Tibial nerve (tissue), 4 donors: ENCODE measurements at regions not wholly inside any gene's neighbourhood (a gene's known extent, or its start where the extent isn't known, plus 50 kb on each side); places are given as distances from the start of the nearest gene placed in this dataset.

ENCODE experiments used
- DNase-seq, 2 donors: peaks; one replicate each; pipeline ENCODE4 v3.0.0-alpha.2; 2019; ENCODE audit warnings: low spot score in 2 of 2
- H3K27ac ChIP-seq, 4 donors: fragments of 200-600 bp; sonication (generic) in 3 of 4; one replicate each; pipeline ENCODE4 v1.5.1; 2017 to 2019; ENCODE audit warnings: mild to moderate bottlenecking in 1 of 4
- H3K27me3 ChIP-seq, 2 donors: fragments of 200-600 bp; sonication (generic) in 1 of 2; one replicate each; pipeline versions ENCODE4 v1.5.1 to v1.6.0; 2017 to 2019
- H3K36me3 ChIP-seq, 3 donors: fragments of 200-600 bp; sonication (generic); one replicate each; pipeline ENCODE4 v1.5.1; 2018 to 2019
- H3K4me1 ChIP-seq, 4 donors: fragments of 200-600 bp; sonication (generic) in 3 of 4; one replicate each; pipeline ENCODE4 v1.5.1; 2017 to 2019
- H3K4me3 ChIP-seq, 4 donors: fragments of 200-600 bp; sonication (generic) in 3 of 4; one replicate each; pipeline ENCODE4 v1.5.1; 2017 to 2019; ENCODE audit warnings: mild to moderate bottlenecking in 1 of 4, moderate library complexity in 1 of 4
- H3K9me3 ChIP-seq, 4 donors: fragments of 200-600 bp; sonication (generic) in 3 of 4; one replicate each; pipeline ENCODE4 v1.5.1; 2017 to 2019
- CTCF ChIP-seq, 5 experiments: fragments of 200-600 bp in 3 of 5; fragments of 450-650 bp in 2 of 5; sonication (generic) in 3 of 5; IDR thresholded peaks; one replicate each; pipeline ENCODE4 v1.5.1; 2016 to 2019; ENCODE audit warnings: antibody characterized with exemption in 5 of 5, mild to moderate bottlenecking in 3 of 5, moderate library complexity in 2 of 5
- EP300 ChIP-seq, 2 donors: sonication (generic); formaldehyde crosslinking; IDR thresholded peaks; one replicate each; pipeline ENCODE4 v1.6.1; 2017; ENCODE audit warnings: antibody characterized with exemption in 2 of 2, mild to moderate bottlenecking in 1 of 2
- POLR2A ChIP-seq, 2 donors: fragments of 450-650 bp; IDR thresholded peaks; one replicate each; pipeline ENCODE4 v1.6.1; 2017; ENCODE audit warnings: antibody characterized with exemption in 2 of 2, mild to moderate bottlenecking in 2 of 2, moderate library complexity in 2 of 2
- WGBS, 2 donors: methylation state at CpG; one replicate each; pipeline ENCODE4 v1.1.5; 2018; 5-methylcytosine and 5-hydroxymethylcytosine counted together

DNA sequence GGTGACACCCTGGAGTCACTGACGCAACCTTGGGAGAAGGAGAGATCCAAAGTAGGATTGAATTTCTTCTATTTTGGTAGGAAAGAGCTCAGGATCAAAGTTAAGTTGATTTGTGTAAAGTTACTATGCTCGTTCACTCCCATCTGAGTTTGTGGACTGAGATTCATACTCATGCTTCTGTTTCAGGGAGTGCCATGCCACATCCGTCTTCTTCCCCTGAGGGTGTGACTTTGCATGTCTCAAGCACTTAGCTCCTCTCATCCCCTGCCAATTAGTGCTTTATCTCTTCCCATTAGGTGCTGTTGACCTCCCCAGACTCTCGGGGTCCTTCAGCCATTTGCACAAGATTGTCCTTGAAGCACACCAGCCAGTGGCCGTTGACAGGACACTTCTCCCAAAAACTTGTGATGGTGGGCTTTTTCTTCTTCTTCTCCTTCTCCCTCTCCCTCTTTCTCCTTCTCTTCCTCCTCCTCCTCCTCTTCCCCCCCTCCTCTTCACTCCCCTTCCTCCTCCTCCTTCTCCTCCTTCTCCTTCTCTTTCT lies 232.2 kb upstream of the KLF4 start:
- WGBS, 2 donors = 73 to 77% methylated on average over 5 of the region's 5 CpGs
- TF ChIP-seq EP300 (IDR thresholded peaks at IDR 0.05) (no peak), CTCF (IDR thresholded peaks at IDR 0.05) (no peak), POLR2A (IDR thresholded peaks at IDR 0.05) (no peak)
- no peaks in the 10 kb centered on the region for H3K9me3 ChIP-seq
- DNase-seq = no peak
- no peaks in the 10 kb centered on the region for H3K4me1 ChIP-seq
- no peaks in the 10 kb centered on the region for H3K27me3 ChIP-seq
- no peak overlapping the region for H3K27ac ChIP-seq
- H3K4me3 ChIP-seq = no peak overlapping the region
- no peaks in the 10 kb centered on the region for H3K36me3 ChIP-seq

GRCh38 chr9:107720501-107720900 lies 230.9 kb upstream of the KLF4 start:
- DNase-seq = no peak
- no peak overlapping the region for H3K4me3 ChIP-seq
- H3K36me3 ChIP-seq = no peaks in the 10 kb centered on the region
- no peak overlapping the region for H3K27ac ChIP-seq
- WGBS, 2 donors = 88 to 89% methylated on average over 2 of the region's 2 CpGs
- TF ChIP-seq POLR2A (IDR thresholded peaks at IDR 0.05) (no peak), EP300 (IDR thresholded peaks at IDR 0.05) (no peak), CTCF (IDR thresholded peaks at IDR 0.05) (no peak)
- H3K4me1 ChIP-seq = no peaks in the 10 kb centered on the region
- no peaks in the 10 kb centered on the region for H3K27me3 ChIP-seq
- no peaks in the 10 kb centered on the region for H3K9me3 ChIP-seq

DNA sequence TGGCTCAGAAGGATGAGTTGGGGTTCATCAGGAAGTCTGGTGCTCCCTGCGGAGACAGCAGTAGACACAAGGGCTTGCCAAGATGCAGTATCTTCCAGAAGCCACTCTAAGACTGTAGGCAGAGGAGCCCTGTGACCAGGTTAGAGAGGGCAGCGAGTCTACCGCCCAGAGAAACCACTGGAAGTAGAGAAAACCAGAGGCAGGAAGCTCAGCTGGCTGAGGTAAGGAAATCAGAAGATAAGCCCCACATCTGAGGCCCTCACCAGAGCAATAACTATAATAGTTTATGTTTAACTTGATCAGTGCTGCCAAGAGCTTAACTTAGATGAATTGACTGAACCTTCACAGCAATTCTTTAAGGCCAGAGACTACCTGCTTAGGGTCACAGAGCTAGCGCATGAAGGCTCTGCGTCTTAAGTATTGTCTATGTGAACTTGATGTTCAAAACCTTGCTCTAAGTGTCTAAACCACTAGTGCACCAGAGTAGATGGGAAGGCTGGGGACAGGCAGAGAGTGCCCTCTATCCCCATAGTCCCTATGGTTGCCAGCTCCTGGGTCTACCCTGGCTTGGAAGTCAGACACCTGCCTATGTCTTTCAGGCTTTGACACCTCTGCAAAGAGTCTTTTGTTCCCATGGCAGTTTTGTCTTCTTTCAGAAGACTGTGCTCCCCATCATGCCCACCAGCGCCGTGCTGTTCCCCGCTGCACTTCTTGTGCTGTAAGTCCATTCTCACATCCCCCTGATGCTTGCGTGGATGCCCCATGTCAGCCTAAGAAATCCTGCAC lies 228.2 kb upstream of the KLF4 start:
- no peak overlapping the region for H3K27ac ChIP-seq
- TF ChIP-seq CTCF (IDR thresholded peaks at IDR 0.05) (no peak), EP300 (IDR thresholded peaks at IDR 0.05) (no peak), POLR2A (IDR thresholded peaks at IDR 0.05) (no peak)
- no peak overlapping the region for H3K4me3 ChIP-seq
- no peaks in the 10 kb centered on the region for H3K9me3 ChIP-seq
- WGBS, 2 donors = 96 to 98% methylated on average over 9 of the region's 9 CpGs
- no peaks in the 10 kb centered on the region for H3K36me3 ChIP-seq
- no peaks in the 10 kb centered on the region for H3K27me3 ChIP-seq
- no peaks in the 10 kb centered on the region for H3K4me1 ChIP-seq
- DNase-seq = no peak

DNA sequence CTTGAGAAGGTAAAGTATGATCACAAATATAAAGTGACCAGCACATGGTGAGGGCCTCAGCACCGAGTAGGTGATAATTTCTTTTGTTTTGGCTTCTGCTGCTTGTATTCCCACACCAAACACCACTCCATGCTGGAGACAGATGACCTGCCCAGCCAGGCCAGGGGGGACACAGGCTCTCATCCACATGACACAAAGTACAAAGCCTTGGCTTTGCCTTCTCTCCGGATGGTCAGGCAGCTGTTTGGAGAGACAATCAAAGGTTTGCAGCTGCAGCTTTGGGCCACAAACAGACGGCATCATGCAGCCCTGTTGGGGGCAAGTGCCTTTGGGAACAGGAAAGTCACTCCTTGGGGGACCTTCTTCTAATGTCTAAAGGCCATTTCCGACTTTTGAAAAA lies 226.2 kb upstream of the KLF4 start:
- Histone ChIP-seq H3K9me3 (no peaks in the 10 kb centered on the region), H3K4me1 (peaks cover 0 to 6% (median 0%) of the 10 kb centered on the region in 4 donors), H3K27ac (no peak overlapping the region), H3K27me3 (no peaks in the 10 kb centered on the region), H3K4me3 (no peak overlapping the region), H3K36me3 (no peaks in the 10 kb centered on the region)
- TF ChIP-seq EP300 (IDR thresholded peaks at IDR 0.05) (no peak), CTCF (IDR thresholded peaks at IDR 0.05) (no peak), POLR2A (IDR thresholded peaks at IDR 0.05) (no peak)
- DNase-seq = no peak
- WGBS, 2 donors = 64 to 65% methylated on average over 4 of the region's 4 CpGs

- H3K9me3 ChIP-seq = no peaks in the 10 kb centered on the region
- H3K27ac ChIP-seq = no peak overlapping the region
- H3K36me3 ChIP-seq = no peaks in the 10 kb centered on the region
- peaks cover 0 to 6% (median 0%) of the 10 kb centered on the region in 4 donors for H3K4me1 ChIP-seq
- no peaks in the 10 kb centered on the region for H3K27me3 ChIP-seq
- 81 to 93% methylated on average over 4 of the region's 4 CpGs for WGBS, 2 donors
- DNase-seq = no peak
- H3K4me3 ChIP-seq = no peak overlapping the region
- no peak for TF ChIP-seq EP300 (IDR thresholded peaks at IDR 0.05)
- no peak for TF ChIP-seq CTCF (IDR thresholded peaks at IDR 0.05)
- no peak for TF ChIP-seq POLR2A (IDR thresholded peaks at IDR 0.05)
These were observed 223.9 kb upstream of the KLF4 start for GRCh38 chr9:107713470-107713869.
